HG02642 (cell line): ENCODE measurements at regions not wholly inside any gene's neighbourhood (a gene's known extent, or its start where the extent isn't known, plus 50 kb on each side); places are given as distances from the start of the nearest gene placed in this dataset.

ENCODE experiments used
- ATAC-seq: cut with Tn5 transposase; IDR thresholded peaks from one replicate; pipeline ENCODE4 v1.9.1; 2021; ENCODE audit warnings: mild to moderate bottlenecking; ENCODE audit not compliant: unreplicated experiment, poor library complexity

DNA sequence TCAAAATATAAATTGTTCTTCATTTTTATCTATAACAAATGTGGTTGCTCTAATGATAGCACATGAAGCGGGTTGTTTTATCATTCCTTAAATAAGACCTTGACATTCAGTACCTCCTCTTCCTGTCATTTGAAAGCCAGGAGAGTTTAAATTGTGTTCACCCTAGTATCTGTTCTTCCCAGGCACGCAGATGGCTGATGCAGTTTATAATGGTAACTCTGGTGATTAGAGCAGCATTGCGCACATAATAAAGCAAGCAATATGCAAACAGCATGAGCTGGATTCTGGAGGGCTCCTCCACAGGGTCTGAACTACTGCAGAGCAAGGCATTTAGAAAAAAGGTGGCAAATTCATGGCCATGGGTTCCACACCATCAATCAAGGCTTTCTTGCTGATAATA, 307.8 kb downstream of the ENC1 start:
- ATAC-seq, result no peak

DNA sequence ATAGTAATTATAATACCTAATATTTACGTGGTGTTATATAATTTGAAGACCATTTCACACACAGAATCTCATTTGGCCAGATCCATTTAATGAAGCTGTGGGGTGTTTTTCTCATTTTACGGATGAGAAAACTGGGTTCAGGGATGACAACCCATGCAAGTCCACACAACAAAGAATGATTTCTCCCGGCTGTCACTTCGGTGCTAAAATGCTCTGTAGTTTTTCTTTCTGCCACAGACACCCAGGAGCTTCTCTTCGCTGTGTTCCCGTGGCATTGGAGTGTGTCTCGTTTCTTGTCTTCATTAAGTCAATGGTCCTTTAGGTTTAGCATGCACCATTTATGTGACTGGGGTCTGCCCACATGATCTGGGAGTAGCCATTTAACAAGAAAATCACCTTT, 308.5 kb downstream of the ENC1 start:
- ATAC-seq, result no peak

DNA sequence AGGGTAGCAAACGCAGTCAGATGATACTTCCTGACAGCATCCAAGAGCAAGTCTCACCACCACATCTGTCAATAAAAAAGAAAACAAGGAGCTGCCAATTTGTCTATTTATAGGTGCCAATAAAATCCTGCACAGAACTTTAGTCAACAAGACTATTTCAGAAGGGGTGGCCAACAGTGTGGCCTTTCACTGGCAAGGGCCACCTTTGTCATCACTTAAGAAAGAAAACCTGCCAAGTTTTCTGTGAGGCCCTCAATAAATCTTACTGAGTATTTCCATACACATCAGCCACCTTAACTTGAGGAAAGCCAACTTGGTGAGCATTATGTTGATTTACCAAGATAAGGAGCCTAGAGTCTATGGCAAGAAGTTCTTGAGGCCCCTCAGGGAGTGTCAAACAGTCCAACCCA, 312.3 kb downstream of the ENC1 start:
- ATAC-seq, result no peak

DNA sequence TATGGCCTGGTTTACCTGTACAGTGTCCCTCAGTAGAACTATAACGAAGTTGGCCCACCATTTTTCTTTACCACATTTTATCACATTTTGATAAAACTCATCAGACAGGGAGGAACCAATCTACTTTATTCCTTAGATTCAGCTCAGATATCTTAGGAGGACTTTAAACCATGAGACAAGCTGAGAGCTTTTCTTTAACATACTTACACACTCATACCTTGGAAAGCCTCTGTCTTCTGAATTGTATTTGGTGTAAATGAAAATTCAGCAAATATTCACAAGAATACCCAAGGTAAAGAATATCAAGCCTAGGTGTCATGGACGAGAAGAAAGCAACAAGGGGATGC, 313.2 kb downstream of the ENC1 start:
- ATAC-seq, result no peak

DNA sequence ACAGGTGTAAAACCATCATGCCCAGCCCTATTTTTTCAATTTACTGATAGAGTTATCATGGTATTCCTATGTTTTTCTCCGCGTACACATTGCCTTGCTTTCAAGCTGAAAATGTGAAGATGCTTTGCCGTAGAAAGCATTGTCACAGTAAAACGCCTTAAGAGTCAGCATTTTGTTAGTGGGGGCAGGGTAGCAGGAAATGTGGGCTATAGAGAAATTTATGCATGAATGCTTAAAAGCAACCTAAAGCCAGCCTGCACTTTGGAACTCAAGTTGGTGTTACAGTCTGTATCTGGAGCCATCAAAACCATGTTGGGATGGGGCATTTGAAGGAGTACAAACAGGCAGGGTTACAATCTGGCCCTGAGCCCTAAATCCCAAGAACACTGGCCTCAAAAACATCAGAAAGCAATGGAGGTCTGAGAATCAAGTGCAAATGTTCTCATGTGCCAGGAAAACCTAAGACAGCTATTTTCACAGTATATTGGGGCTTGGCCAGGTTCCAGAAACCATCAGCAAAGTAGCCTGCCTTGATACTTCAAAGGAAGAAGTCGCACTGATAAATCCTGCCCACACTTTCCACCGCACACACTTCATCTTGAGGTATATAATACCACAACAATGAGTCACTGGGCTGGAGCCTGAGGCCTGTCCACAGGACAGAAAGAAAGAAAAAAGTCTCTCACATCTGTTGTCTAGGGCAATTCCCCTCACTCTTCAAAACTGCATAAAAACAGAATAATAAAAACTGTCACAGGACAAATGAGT, 313.8 kb downstream of the ENC1 start:
- ATAC-seq, result peak; percentile 81

DNA sequence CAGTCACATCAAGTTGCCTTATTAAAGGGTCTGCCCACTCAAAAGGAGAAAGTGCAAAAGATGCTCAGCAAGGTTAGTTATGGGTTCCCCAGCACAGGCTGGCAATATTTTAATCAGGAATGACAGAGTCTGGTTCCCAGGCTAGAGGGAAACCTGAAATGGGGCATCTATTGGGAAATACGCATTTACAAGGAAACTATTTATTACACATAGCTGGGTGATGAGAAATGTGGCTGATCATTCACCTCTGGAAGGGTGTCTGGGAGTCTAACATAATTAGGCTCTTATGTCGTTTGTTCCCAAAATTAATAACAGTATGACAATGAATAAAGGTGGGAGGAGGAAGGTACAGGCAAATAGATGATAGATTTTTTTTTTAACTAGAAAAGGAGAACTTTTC, 314.7 kb downstream of the ENC1 start:
- ATAC-seq, result no peak

DNA sequence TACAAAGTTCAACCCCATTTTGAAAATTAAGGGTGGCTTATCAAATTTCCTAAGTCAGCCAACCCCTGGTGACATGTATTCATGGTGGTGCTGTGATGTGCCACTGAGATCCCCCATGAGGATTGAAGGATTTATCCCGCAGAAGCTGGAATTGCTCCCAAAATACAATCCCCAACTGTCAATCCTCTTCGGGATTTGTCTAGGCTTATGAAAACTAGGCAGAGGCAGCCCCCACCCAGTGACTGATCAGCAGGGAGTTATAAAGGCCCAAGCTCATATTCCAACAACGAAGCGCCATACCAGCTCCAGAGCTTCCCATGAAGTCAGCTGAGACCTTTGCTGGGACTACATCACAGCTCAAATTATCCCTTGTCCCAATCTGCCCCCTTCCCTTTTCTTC, 316.0 kb downstream of the ENC1 start:
- no peak for ATAC-seq

DNA sequence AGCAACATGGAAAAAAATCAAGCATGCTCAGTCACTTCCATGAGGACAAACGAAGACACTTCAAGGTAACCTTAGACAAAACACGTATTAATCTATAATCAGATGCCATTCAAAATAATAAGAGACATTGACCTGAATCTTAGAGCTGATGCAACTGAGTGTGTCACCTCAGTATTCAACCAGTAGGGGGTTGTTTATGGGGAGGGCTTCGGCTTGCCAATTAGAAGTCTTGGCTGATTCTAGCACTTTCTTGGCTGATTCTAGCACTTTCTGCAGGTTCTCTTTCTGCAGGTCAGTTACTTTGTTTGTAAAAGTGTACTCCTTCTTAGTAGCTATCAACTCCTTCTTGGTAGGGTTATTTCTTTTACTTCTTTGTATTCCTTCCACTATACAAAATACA, 317.6 kb downstream of the ENC1 start:
- ATAC-seq, result no peak

DNA sequence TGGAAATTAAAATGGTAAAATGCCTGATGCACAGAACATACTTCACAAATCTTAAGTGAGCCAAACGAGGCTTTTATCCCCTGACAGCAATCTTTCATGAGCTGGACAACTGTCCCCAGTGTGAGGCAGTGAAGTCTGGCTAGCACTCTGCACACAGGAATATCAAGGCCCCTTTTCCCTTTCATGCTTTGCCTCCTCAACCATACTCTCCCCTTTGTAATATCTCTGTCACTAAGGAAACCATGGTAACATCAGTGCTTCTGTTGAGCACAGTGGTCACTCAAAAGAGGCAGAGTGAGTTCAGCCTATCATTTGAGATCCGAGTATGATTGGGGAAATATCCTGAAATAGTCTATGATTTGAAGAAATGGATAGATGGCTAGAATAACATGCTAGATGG, 318.3 kb downstream of the ENC1 start:
- no peak for ATAC-seq

DNA sequence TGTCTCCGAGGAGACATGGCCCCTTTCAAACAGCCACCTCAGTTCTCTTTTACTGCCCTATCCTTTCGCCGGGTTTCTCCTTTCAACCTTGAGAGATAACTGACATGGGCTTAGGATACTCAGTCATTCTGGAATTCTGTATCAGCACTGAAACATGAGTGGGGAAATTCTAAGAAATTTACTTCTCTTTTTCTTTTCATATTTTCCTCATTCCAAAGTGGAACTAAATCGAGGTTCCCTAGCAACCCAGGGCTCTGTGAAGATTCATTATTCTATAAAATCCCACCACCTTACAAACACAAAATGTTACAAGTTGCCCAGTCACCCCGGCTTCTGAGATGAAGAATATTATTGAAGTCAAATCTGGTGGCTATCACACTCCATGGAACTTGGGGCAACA, 319.2 kb downstream of the ENC1 start:
- no peak for ATAC-seq

DNA sequence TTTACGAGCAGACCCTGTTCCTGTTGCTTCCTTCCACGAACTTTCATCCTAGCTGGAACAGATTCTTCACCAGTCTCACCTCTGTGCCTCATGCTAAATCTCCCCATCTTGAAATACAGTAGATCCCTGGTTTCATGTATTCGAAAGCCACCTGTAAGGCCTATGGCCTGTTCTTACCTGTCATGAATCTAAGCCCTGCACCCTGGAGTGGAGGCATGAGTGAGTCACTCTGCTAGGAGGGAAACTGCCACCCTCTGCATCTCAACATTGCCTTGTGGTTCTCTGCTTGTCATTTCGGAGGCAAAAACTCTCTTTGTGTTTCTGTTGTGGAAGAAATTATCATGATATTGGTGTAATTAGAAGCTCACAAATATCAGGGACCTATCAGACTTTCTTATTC, 320.0 kb downstream of the ENC1 start:
- no peak for ATAC-seq

DNA sequence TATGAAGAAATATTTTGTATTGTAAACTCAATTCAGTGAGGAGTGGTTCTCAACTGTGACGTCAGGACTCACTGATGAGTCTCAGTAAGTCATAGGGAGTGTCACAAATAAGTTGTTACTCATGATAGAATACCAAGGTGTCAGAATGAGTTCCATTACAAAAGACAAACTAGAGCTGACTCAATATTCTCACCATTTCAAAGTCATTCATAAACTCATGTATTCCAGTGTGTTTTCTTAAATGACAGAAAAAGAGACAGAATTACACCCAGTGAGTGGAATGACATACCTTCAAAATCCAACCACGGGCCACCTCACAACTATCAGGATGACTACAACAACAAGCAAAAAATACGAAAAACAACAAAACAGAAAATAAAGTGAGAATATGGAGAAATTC, 321.5 kb downstream of the ENC1 start:
- ATAC-seq, result no peak

DNA sequence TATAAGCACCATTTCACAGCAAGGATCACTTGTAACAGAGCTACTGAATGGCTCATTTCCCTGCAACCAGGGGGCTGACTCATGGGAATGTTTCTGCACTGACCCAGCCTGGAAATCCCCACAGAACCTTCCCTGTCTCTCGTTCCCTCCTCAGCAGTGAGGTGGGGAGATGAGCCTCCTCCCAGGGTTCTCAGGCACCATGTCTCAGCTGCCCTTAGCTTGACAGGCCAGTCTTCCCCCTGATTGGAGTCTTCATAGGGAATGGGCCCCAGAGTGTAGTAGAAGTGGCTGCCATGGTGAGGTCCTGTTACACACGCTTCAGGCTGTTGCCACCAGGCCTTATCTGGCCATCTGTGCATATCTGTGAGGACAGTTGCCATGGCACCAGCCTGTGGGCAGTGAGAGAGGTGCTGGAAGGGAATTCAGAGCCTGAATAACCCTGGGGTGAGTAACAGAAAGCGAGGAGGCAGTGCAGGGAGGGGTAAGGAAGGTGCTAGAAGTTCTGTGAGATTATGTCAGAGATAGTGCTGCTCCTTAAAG, 324.4 kb downstream of the ENC1 start:
- peak; percentile 63 for ATAC-seq

DNA sequence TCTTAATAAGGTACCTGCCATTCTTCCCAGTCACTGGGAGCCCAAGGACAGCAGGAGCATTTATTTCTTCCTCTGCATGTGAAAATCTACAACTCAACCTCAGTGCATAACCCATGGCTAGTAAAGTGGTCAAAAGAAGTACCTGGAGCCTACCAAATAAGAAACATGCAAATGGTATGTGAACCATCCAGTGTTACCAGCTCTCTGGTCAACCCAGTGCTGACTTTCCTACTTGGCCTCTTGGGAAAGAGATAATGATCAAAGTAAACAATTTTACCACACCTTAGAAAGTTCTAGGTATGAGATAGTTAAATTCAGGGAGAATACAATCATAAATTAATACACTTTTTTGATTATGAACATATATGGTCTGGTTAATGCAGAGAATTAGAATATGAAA, 325.6 kb downstream of the ENC1 start:
- no peak for ATAC-seq

DNA sequence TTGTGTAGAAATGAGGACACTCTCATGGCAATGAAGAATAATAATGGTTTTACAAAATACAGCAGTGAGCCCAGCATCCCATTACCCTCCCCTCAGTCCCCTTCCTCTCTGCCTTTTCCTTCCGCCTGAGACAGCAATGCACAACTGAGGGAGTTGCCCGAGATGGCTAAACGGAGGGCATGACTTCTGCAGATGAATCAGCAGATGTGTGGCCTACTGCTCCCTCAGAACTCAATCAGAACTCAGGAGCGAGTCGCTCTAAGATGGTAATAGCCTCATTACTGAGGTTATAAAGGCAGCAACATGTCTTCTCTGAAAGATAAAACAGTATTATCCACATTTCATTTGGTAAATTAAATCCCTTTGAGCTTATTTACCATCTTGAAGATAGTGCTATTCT, 326.6 kb downstream of the ENC1 start:
- ATAC-seq, result no peak

DNA sequence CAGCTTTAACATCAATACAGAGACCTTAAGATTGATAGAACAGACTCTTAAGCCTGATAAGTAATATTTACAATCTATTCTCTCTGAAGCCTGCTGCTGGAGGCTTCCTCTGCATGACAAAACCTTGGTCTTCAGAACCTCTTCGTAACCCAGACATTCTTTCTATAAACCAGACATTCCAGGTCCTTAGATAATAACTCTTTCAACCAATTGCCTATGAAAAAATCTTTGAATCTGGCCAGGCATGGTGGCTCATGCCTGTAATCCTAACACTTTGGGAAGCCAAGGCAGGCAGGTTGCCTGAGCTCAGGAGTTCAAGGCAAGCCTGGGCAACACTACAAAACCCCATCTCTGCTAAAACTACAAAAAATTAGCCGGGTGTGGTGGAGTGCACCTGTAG, 327.8 kb downstream of the ENC1 start:
- ATAC-seq, result no peak

DNA sequence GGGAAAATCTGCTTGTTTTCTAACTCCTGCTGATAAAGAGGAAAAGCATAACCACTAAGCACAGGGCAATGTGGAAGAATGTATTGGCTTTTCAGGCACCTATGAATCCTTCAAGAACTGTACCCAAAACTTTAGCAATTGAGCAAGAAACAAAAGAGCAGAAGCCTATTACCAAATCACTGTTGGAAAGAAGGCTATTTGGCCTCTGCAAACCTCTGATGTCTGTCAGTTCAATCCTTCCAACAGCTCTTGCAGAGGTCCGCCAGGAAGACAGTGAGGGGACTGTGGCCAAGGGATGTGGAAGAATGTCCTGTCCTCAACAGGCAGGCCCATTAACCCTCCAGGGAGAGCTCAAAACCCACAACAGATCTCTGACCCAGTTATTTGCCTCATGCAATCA, 328.6 kb downstream of the ENC1 start:
- no peak for ATAC-seq

DNA sequence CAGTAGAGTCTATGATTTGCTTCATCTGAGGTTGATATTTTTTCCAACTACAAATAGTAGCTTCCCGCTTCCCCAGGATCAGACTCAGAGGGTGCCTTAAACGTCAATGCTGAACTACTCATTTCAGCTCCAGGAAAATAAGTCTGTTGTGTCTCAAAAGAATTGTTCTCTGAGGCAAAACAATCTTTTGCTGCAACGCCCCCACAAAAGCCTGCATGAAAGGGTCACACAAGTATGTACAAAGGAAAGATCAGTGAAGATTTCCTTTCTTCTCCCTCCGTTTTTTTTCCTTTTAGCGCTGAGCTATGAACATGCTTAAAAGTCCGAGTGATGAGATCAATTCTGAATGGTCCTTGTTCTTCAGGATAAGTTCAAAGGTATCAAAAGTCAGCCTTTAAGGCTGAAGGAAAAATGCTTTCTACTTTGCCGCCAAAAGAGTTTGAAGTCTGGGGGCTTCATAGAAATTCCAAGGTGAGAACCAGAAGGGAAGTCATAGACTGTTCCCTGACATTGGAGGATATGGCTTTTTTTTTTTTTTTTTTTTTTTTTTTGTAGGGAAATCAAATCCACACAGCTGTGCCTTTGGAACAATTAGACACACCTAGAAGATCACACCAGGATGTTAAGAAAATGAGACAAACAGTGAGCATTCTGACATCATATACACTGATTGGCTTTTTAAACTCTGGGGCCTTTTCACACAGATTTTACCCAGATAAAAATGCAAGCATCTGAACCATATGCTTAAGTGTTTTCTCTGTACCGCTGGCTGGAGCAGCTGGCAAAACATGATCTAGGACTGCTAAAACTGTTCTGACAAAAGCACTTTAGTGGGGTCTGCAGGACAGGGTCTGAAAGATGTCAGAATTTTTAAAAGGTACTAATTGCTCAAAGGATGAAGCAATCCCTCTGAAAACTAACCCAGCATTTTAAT, 329.3 kb downstream of the ENC1 start:
- ATAC-seq, result no peak

DNA sequence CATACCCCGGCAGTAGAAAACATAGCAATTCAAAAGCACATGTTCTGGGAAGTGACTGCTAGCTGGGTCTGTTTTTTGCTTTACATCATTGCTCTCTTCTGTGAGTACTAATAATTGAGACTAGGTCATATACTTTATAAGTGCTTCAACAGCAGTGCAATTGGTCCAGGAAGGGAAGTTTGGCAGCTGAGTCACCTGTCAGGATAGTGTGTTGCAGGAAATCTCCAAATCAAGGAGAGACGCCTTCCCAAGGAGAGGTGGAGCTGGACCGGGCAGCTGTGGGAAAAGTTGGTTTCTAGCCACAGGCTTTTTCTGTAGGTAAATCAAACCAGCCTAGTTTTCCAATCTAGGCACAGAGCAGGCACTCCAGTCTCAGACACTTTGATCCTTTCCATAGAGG, 330.1 kb downstream of the ENC1 start:
- ATAC-seq, result no peak

DNA sequence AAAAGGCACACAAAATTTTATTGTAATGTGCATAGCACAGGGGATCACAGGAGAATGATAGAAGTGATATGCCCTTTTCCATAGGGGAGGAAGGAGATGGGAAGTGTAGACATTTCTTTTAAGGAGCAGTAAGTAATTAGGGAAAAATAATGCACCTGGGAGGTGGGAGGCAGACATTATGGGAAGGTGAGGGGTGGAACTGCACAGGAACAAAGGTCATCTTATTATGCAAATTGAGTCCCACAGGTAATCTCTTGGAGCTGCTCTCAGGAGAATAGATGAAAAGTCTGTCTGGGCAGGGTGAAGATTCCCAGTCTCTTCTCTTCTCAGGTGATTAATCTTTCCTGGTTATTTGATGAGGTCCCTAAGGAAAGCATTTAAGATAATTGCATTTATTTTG, 331.5 kb downstream of the ENC1 start:
- ATAC-seq, result no peak

DNA sequence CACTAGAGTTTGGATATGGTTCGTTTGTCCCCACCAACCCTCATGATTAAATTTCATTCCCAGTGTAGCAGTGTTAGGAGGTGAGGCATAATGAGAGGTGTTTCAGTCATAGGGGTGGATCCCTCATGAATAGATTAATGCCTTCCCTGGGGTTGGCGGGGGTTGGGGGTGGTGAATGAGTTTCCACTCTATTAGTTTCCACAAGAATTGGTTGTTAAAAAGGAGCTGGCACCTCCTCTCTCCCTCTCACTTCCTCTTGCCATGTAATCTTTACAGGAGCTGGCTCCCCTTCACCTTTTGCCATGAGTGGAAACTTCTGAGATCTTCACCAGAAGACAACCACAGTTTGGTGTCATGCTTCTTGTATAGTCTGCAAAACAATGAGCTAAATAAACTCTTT, 333.7 kb downstream of the ENC1 start:
- ATAC-seq, result no peak

DNA sequence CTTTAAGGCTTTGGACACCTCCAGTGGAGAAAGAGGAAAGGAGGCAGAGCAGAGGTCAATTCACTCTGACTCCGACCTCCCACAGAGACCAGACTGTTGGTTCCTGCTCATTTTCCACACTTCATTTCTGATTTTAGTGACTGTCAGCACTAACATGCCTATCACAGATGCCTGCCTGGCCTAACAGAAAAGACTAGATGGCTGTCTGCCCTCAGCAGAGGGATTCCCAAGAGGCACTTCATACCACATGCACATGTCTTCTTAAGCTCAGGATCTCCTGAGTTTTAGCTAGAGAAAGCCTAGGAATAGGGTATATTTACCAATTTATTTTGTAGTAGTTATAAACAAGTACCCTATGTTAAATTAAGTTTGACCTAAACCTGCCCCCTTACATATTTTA, 336.0 kb downstream of the ENC1 start:
- ATAC-seq, result no peak
